A673 (cell line): ENCODE measurements at regions not wholly inside any gene's neighbourhood (a gene's known extent, or its start where the extent isn't known, plus 50 kb on each side); places are given as distances from the start of the nearest gene placed in this dataset.

Experiments
- BruUV-seq: library from RNA; stranded (reverse); fragments of 400-500 nt; replicated peaks from 2 replicates; lab custom pipeline; 2021; lab: Mats Ljungman, UMichigan
- CTCF ChIA-PET: fragments of 300-600 bp; sonication (Branson Sonifier 250); formaldehyde crosslinking; loops from one replicate; lab custom pipeline; 2022; ENCODE audit warnings: antibody characterized with exemption; lab: Charles Lee
- POLR2A ChIA-PET: fragments of 300-600 bp; sonication (Branson Sonifier 250); formaldehyde crosslinking; loops from one replicate; lab custom pipeline; 2022; ENCODE audit warnings: antibody characterized with exemption; ENCODE audit not compliant: low non-redundant PET; lab: Charles Lee
- DNase-seq: peaks from one replicate; pipeline ENCODE4 v3.0.0-alpha.2; 2015; ENCODE audit warnings: low spot score
- H3K27ac ChIP-seq: fragments of 200-600 bp; sonication (generic); 2 replicates; pipeline ENCODE4 v1.5.1; 2016; ENCODE audit warnings: mixed run types, low read depth, mild to moderate bottlenecking, mixed read lengths, antibody characterized with exemption, low read length; ENCODE audit not compliant: poor library complexity, severe bottlenecking
- H3K27me3 ChIP-seq: fragments of 200-600 bp; sonication (generic); replicated peaks from 2 replicates; pipeline ENCODE4 v1.6.1; 2017; ENCODE audit warnings: mixed run types, low read depth, mild to moderate bottlenecking, mixed read lengths, antibody characterized with exemption, low read length; ENCODE audit not compliant: insufficient read depth, poor library complexity
- H3K36me3 ChIP-seq: fragments of 200-600 bp; sonication (generic); 2 replicates; pipeline ENCODE4 v1.6.1; 2016; ENCODE audit warnings: mixed run types, mild to moderate bottlenecking, mixed read lengths, antibody characterized with exemption, low read length; ENCODE audit not compliant: insufficient read depth, poor library complexity, severe bottlenecking
- H3K4me1 ChIP-seq: fragments of 200-600 bp; sonication (generic); 2 replicates; pipeline ENCODE4 v1.6.1; 2017; ENCODE audit warnings: mixed run types, mild to moderate bottlenecking, mixed read lengths, antibody characterized with exemption, low read length; ENCODE audit not compliant: insufficient read depth, poor library complexity, severe bottlenecking
- H3K4me3 ChIP-seq: fragments of 200-600 bp; sonication (generic); 2 replicates; pipeline ENCODE4 v1.5.1; 2016; ENCODE audit warnings: low read depth, mixed run types, mild to moderate bottlenecking, mixed read lengths, low read length; ENCODE audit not compliant: poor library complexity, severe bottlenecking
- H3K9me3 ChIP-seq: fragments of 200-600 bp; sonication (generic); 2 replicates; pipeline ENCODE4 v1.6.1; 2016; ENCODE audit warnings: mixed run types, low read depth, mild to moderate bottlenecking, mixed read lengths, antibody characterized with exemption, low read length; ENCODE audit not compliant: poor library complexity, severe bottlenecking
- CTCF ChIP-seq: fragments of 300-800, 200-600 bp; sonication (generic); conservative IDR thresholded peaks from 2 replicates; pipeline ENCODE4 v1.5.1; 2017; ENCODE audit warnings: low read depth, mild to moderate bottlenecking, antibody characterized with exemption, low read length, moderate library complexity, mixed read lengths
- EZH2 ChIP-seq: fragments of 200-600 bp; sonication (generic); IDR thresholded peaks from 2 replicates; pipeline ENCODE4 v1.6.1; 2017; ENCODE audit warnings: borderline replicate concordance, low read depth, mild to moderate bottlenecking, mixed read lengths, antibody characterized with exemption, low read length; ENCODE audit not compliant: poor library complexity, severe bottlenecking
- intact Hi-C: fragments of 100-400 bp; cut with micrococcal nuclease; formaldehyde crosslinking; loops from one replicate; pipeline ENCODE4 v1.10.0; 2022; ENCODE audit not compliant: unreplicated experiment

- Histone ChIP-seq H3K4me3 (no peak overlapping the region), H3K27ac (no peak overlapping the region), H3K27me3 (no peaks in the 10 kb centered on the region), H3K36me3 (no peaks in the 10 kb centered on the region), H3K9me3 (no peaks in the 10 kb centered on the region), H3K4me1 (peaks cover 39% of the 10 kb centered on the region)
- DNase-seq, result no peak
- ChIA-PET CTCF (interaction anchor here (0.7 kb wide), 1 partner anchor 30 kb away, joined by 5 read pairs; no protein-coding TSS in a partner anchor), POLR2A (no interaction called here)
- intact Hi-C loops, result no loop called here
- no TSS peak for BruUV-seq
- TF ChIP-seq EZH2 (no peak), CTCF (no peak)
These were observed 151.5 kb upstream of the AGR3 start for GRCh38 chr7:17033245-17033644.

GRCh38 chr7:17036584-17036983, 154.8 kb upstream of the AGR3 start:
- no TSS peak for BruUV-seq
- ChIA-PET POLR2A (no interaction called here), CTCF (no interaction called here)
- H3K27ac ChIP-seq, result no peak overlapping the region
- no peak for DNase-seq
- H3K9me3 ChIP-seq, result no peaks in the 10 kb centered on the region
- intact Hi-C loops, result no loop called here
- TF ChIP-seq EZH2 (no peak), CTCF (no peak)
- no peak overlapping the region for H3K4me3 ChIP-seq
- peaks cover 57% of the 10 kb centered on the region for H3K4me1 ChIP-seq
- no peaks in the 10 kb centered on the region for H3K36me3 ChIP-seq
- no peaks in the 10 kb centered on the region for H3K27me3 ChIP-seq

GRCh38 chr7:17037356-17037755, 155.6 kb upstream of the AGR3 start:
- ChIA-PET CTCF (no interaction called here), POLR2A (no interaction called here)
- Histone ChIP-seq H3K4me1 (peaks cover 58% of the 10 kb centered on the region), H3K36me3 (no peaks in the 10 kb centered on the region), H3K27me3 (no peaks in the 10 kb centered on the region), H3K9me3 (no peaks in the 10 kb centered on the region), H3K4me3 (no peak overlapping the region), H3K27ac (peak overlapping the region; percentile 96)
- TF ChIP-seq CTCF (no peak), EZH2 (no peak)
- DNase-seq, result no peak
- no TSS peak for BruUV-seq
- intact Hi-C loops, result no loop called here
